HG02885 (cell line): ENCODE measurements at regions not wholly inside any gene's neighbourhood (a gene's known extent, or its start where the extent isn't known, plus 50 kb on each side); places are given as distances from the start of the nearest gene placed in this dataset.

ENCODE experiments used
- ATAC-seq: cut with Tn5 transposase; IDR thresholded peaks from one replicate; pipeline ENCODE4 v1.9.1; 2021; ENCODE audit warnings: mild to moderate bottlenecking; ENCODE audit not compliant: unreplicated experiment, poor library complexity

GRCh38 chr11:95556342-95557163 lies 233.0 kb downstream of the FAM76B start:
- peak; percentile 78 for ATAC-seq

- no peak for ATAC-seq
These were observed 233.6 kb downstream of the FAM76B start for GRCh38 chr11:95556011-95556341.

GRCh38 chr11:95554911-95555310 lies 234.7 kb downstream of the FAM76B start:
- no peak for ATAC-seq

- no peak for ATAC-seq
These were observed 240.3 kb downstream of the FAM76B start for GRCh38 chr11:95549301-95549700.

- no peak for ATAC-seq
These were observed 241.2 kb downstream of the FAM76B start for GRCh38 chr11:95548416-95548815.

GRCh38 chr11:95547976-95548375 lies 241.6 kb downstream of the FAM76B start:
- ATAC-seq: no peak

- no peak for ATAC-seq
These were observed 242.4 kb downstream of the FAM76B start for GRCh38 chr11:95547186-95547585.

- no peak for ATAC-seq
These were observed 244.3 kb downstream of the FAM76B start for GRCh38 chr11:95545116-95545875.

GRCh38 chr11:95544095-95544856 lies 245.3 kb downstream of the FAM76B start:
- ATAC-seq: no peak

GRCh38 chr11:95542868-95543551 lies 246.6 kb downstream of the FAM76B start:
- no peak for ATAC-seq

- no peak for ATAC-seq
These were observed 247.9 kb downstream of the FAM76B start for GRCh38 chr11:95541715-95542114.

- no peak for ATAC-seq
These were observed 253.4 kb downstream of the FAM76B start for GRCh38 chr11:95536047-95536690.

GRCh38 chr11:95534809-95535208 lies 254.8 kb downstream of the FAM76B start:
- ATAC-seq: no peak

- no peak for ATAC-seq
These were observed 255.4 kb downstream of the FAM76B start for GRCh38 chr11:95534226-95534625.

- no peak for ATAC-seq
These were observed 258.5 kb downstream of the FAM76B start for GRCh38 chr11:95531116-95531515.

GRCh38 chr11:95524314-95525036 lies 265.1 kb downstream of the FAM76B start:
- no peak for ATAC-seq

- no peak for ATAC-seq
These were observed 266.7 kb downstream of the FAM76B start for GRCh38 chr11:95522874-95523273.

- no peak for ATAC-seq
These were observed 267.7 kb downstream of the FAM76B start for GRCh38 chr11:95521862-95522261.

GRCh38 chr11:95521133-95521542 lies 268.4 kb downstream of the FAM76B start:
- ATAC-seq: no peak
